ENCODE measurements at regions not wholly inside any gene's neighbourhood (a gene's known extent, or its start where the extent isn't known, plus 50 kb on each side); places are given as distances from the start of the nearest gene placed in this dataset.
A peak's percentile ranks its signal among the peaks of the same experiment; 100 is the strongest.
"Not testable (repeated sequence)": the region's sequence is repeated elsewhere in the genome, so short reads cannot be mapped to it uniquely, and the experiment has no call there.

DNA sequence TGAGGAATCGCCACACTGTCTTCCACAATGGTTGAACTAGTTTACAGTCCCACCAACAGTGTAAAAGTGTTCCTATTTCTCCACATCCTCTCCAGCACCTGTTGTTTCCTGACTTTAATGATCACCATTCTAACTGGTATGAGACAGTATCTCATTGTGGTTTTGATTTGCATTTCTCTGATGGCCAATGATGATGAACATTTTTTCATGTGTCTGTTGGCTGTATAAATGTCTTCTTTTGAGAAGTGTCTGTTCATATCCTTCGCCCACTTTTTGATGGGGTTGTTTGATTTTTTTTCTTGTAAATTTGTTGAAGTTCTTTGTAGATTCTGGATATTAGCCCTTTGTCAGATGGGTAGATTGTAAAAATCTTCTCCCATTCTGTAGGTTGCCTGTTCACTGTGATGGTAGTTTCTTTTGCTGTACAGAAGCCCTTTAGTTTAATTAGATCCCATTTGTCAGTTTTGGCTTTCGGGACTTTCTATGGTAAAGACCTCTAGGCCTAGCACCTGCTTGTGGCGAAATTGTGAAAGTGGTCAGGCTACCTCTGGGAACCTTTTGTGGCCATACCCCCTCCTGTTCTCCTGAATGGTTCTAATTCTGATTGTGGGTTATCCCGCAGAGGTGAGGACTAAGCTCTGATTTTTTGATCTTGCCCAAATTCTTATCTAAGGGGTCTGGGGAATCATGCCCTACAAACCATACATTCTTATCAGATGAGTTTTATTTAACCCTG lies 99.9 kb upstream of the RNU6-1 start:
- DNase-seq; ATAC-seq; intact Hi-C loops (cut with DNase I): not testable (repeated sequence)

DNA sequence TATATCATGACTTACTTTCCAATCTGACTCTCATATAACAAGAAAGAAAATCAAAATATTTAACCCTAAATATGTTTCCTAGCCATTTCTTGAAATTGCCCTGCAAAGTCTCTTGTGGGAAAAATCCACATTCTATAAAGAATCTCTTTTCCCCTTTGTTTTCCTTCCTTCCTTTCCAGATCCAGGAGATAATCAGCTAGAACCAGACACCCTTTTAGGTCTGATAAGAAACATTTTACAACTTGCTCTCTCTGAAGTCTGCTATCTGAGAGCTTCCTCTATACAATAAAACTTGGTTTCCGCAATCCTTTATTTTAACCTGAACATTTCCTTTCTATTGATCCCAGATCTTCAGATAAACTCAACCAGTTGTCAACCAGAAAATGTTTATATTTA lies 100.5 kb upstream of the RNU6-1 start:
- DNase-seq (no peak), ATAC-seq (no peak)
- intact Hi-C loops (cut with DNase I), result no loop called here

DNA sequence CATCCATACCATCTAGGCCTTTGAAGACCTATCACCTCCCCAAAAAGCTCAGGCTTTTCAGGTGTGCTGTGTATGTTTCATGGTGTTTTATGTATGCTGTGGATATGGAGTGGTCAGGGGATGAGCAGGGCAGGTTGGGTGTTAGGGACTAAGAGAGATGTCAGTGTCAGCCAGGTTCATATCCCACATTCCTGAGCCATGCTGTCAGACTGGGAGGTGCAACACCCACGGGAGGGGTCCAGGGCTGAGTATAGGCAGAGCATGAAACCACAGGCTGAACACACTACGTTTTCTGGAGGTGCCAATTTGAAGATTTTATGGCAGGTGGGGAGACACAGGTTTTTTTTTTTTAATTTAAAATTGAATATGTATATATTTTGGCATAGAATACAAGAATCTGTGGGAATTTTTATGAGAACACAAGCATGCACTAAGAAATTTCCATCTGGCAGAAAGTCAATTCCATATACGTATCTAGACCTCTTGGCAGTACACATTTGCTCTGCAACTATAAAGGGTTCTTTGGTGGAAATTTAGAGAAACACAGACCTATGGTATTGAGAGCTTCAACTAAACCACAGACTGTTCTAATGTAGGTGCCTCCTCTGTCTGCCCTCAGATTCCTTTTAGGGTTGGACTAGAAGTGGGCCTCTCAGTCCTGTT lies 101.9 kb upstream of the RNU6-1 start:
- intact Hi-C loops (cut with DNase I), result no loop called here
- no peak for DNase-seq
- peak in 1 of 2 donors; percentile 46 for ATAC-seq

DNA sequence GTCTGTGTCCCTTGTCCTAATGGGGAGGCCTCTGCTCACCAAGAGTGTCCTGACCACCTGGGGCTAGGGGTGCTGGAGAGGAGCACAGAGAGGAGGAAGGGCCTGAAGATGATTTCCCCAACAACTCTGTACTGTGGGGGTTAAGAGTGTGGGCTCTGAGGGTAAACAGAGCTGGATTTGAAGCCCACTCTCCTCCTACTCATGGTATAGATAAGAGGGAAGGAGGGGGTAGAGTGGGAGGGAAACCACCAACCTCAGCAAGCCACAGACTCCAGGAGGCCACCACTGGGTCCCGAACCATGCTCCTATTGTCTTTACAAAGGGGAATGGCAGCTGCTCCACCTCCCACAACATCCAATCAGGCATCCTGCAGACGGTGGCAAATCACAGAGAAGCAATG lies 103.6 kb upstream of the RNU6-1 start:
- intact Hi-C loops (cut with DNase I), result no loop called here
- DNase-seq (no peak), ATAC-seq (no peak)

DNA sequence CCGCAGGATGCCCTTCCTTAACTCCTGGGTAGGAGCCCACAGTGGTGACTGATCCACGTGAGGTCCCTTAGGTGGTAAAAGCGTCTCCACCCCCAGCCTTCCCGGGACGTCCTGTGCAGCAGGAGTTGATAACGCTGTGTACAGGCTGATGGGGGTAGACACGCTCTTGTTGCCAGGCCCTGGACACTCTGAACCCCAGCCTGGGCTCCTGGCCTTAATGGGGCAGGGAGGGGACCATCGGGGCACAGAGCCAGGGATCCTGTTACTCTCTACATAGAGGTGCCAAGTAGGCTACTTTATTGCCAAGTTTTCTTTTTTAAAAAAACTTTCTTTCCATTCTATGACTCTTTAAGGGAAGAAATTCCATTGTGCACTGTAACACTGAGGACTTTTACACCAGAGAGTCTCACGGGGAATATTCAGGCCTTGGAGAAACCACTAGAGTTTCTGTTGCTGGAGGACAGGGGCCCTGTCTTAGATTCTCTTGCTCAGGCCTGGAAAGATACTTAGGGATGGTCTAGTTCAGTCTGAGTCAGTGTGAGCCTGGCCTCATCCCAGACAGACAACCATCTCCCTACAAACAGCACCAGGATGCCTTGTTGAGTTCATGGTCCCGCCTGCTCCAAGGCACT lies 104.3 kb upstream of the RNU6-1 start:
- peak; percentile 75 for DNase-seq
- peak; percentile 57 to 86 for ATAC-seq
- intact Hi-C loops (cut with DNase I), result no loop called here

DNA sequence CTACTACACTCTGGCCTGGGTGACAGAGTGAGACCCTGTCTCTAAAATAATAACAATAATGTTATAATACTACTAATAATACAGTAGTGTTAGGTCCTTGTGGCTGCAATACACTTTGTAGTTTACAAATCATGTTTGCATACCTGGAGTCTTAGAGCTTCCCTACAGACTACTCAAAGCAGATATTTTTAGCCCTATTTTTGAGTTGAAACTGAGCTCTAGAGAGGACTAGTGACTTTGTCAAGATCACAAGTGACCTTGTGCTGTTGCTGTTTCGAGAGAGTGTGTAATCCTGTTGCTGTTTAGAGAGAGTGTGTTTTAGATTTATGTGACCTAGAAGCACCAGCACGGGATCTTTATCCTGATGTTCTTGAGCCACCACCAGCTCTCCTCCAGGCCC lies 105.3 kb upstream of the RNU6-1 start:
- intact Hi-C loops (cut with DNase I), result no loop called here
- DNase-seq, result no peak
- no peak for ATAC-seq

DNA sequence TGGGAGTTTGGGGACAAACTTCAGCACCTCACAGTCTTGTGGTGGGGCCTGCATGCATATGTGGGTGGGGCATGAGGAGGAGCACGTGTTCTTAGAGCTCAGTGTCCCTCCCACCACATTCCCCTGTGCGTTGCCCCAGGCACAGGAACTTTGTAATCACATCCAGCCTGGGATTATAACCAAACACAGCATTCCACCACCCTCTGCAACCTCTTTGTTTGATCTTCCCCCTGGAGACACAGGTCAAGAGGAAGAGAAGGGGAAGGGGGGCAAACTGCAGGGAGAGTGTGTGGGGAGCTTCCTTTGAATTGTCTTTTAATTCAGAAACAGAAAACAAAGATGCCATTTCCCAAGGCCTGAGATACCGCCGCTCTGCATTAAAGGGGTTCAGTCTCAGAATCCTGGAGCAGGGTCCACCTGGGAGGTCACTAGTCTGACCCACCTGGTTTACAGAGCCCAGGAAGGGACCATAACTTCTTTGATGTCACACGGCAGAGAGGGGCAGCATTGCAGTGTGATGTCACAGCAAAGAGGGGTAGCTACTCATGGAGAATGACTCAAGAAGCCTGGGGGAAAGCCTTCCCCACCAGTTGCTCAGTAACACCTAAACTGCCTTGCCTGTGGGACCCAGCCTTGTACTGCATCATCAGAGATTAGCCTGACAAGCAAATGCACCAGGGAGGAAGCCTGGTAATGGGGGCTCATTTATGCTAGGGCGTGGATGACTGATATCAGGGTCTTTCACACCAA lies 106.3 kb upstream of the RNU6-1 start:
- ATAC-seq, result peak; percentile 20 to 59
- intact Hi-C loops (cut with DNase I), result no loop called here
- DNase-seq, result peak; percentile 56

DNA sequence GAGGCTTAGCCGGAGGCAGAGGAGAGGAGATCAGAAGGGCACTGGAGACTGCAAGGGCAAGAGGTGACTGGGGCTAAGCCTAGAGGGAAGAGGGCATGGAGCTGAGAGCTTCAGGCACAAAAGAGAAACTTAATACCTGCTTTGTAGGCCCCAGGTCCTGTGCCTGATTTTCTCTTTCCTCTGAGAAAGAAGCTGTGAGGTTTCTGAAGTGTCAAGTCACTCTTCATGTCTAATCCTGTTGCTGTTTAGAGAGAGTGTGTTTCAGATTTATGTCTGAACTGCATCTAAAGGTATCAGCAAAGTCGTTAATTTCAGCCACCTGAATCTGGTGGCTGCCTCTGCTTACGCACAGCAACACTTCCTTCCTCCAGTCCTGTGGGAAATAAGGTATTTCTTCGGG lies 106.9 kb upstream of the RNU6-1 start:
- ATAC-seq (no peak), DNase-seq (no peak)
- intact Hi-C loops (cut with DNase I), result no loop called here

DNA sequence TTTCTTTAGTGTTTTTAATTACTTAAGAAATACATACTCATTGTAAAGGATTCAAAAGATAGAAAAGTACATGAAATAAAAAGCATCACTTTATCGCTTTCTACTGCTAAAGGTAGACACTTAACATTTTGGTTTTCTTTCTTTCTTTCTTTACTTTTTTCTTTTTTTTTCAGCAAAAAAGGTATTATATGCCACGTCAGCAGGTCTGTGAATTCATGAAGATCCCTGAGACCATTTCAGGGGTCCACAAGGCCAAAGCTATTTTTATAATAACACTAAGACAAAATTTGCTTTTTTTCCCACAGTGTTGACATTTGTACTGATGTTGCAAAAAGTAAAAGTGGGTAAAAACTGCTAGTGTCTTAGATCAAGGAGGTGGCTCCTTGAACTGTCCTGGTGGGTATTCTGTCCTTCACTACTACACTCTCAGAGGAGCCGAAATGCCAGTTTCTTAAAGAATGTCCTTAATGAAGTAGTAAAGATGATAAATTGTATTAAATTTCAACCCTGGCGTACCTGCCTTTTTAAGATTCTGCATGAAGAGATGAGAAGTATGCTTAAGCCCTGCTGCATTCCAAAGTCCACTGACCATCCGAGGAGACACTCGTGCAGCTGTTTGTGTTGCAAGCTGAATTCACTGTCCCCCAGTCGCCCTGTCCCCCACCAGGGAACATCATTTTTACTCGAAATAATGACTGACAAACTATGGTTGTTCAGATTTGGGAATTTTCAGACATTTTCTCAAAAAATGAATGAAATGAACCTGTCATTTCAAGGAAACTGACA lies 106.7 kb upstream of the PIAS1 start:
- intact Hi-C loops (cut with DNase I), result no loop called here
- DNase-seq (no peak), ATAC-seq (no peak)

DNA sequence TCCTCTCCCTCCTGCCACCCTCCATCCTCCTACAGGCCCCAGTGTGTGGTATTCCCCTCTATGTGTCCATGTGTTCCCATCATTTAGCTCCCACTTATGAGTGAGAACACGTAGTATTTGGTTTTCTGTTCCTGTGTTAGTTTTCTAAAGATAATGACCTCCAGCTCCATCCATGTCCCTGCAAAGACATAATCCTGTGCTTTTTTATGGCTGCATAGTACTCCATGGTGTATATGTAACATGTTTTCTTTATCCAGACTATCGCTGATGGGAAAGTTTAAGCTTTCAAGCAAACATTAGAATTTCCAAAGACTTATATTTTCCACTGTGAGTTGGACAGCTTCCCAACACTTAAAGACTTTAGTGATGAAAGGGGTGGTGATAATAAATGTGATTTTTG lies 105.9 kb upstream of the PIAS1 start:
- intact Hi-C loops (cut with DNase I), result no loop called here
- no peak for ATAC-seq
- DNase-seq, result no peak

DNA sequence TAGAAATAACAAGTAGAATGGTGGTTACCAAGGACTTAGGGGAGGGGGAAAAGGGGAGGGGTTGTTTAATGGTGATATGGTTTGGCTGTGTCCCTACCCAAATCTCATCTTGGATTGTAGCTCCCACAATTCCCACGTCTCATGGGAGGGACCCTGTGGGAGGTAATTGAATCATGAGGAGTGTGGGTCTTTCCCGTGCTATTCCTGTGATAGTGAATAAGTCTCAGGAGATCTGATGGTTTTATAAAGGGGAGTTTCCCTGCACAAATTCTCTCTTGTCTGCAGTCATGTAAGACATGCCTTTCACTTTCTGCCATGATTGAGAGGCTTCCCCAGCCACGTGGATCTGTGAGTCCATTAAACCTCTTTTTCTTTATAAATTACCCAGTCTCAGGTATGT lies 102.9 kb upstream of the PIAS1 start:
- intact Hi-C loops (cut with DNase I); ATAC-seq; DNase-seq: not testable (repeated sequence)

DNA sequence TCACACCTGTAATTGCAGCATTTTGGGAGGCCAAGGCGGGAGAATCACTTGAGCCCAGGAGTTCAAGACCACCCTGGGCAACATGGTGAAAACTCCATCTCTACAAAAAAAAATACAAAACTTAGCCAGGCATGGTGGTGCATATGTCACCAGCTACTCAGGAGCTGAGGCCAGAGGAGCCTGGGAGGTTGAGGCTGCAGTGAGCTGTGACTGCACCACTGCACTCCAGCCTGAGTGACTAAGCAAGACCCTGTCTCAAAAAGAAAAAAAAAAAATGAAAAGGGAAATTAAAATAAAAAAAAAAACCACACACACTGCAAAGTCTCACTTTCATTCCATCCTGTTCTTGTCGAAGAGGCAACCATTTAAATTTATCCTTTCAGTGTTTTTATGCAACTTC lies 100.8 kb upstream of the PIAS1 start:
- ATAC-seq (no peak), DNase-seq (no peak)
- intact Hi-C loops (cut with DNase I), result no loop called here

DNA sequence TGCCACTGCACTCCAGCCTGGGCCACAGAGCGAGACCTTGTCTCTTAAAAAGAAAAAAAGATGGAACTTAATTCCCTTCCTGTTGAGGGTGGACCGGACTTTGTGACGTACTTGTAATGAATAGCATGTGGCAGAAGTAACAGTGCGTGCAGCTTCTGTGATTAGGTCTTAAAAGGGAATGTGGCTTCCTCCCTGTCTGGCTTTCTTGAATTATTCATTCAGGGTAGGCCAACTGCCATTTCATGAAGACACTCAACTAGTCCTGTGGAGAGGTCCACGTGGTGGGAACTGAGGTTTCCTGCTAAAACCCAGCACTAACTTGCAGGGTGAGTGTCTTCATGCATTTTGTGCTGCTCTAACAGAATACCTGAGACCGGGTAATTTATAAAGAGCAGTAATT lies 98.9 kb upstream of the PIAS1 start:
- intact Hi-C loops (cut with DNase I), result no loop called here
- no peak for ATAC-seq

DNA sequence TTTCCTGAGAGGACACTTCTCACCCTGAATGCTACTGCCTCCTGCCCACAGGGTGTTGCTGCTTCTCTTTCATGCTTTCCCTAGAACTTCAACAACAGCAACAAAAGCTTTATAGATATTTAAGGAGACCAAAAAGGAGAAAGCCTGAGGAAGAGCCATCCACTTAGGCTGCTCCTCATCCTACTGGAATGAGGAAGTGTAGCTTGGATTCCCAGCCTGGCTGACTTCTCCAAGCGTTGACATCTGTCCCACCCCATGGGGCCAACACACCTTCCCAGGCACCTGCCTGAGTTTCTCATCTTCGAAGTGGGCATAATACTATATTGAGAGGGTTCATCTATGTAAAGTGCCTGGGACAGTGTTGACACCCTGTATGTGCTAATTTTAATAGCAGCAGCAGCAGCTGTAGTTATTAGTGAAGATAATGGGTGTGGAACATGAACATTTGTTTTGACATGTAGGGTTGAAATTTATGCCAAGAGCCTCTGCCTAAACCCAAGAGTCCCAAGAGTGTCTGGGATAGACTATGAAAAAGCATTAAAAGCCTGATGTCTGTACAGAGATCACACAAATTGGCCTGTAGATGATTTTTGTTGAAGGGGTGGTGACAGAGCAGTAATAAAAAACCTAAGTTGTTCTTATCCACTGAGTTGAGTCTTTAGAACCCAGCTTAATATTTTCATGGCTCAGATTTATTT lies 96.5 kb upstream of the PIAS1 start:
- intact Hi-C loops (cut with DNase I), result no loop called here
- peak in 1 of 2 donors; percentile 74 for ATAC-seq
- no peak for DNase-seq

More for the DNA sequence above, 98.9 kb upstream of the PIAS1 start:
- no peak for DNase-seq

DNA sequence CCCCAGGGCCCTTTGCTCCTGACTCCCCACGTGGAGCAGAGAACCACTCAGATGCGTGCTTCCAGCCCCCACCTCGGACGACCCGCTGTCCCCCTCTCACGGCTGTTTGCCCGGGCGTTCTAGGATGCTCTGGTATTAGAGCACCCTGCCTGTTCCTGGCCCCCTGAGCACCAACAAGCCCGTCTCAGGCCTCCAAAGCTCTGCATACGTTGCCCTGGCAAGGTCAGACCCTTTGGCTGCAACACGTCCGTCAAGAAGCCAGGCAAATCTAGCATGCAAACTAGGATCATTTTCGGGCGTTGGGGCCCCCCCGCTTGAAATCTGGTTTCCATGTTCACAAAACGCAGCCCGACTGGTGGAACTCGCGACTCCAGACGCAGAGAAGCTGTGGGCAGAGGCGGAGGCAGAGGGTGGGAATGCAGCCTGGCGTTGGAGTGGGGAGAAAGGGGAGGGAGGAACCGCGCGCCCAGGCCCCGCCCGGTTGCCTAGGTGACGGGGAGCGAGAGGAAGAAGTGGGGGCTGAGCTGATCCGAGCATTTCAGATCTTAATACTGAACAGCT lies 86.2 kb upstream of the PIAS1 start:
- ATAC-seq (peak; percentile 97 to 99), DNase-seq (peak; percentile 87)
- intact Hi-C loops (cut with DNase I), result no loop called here

DNA sequence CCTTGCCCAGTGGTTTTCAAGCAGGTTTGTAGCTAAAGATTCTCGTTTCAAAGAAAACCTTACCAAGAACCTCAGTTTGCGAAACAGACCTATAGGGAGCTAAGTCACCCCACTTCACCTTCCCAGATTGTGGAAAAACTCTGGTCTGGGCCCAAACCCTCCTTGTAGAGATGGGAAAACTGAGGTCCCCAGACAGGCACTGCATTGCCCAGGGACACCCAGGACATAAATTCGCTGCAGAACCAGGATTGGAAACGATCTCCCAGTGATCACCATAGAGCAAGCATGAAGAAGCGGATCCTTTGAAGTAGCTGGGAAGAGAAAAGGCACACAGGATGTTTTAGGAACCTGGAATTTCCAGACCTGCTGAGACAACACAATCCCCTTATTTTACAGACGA lies 85.6 kb upstream of the PIAS1 start:
- intact Hi-C loops (cut with DNase I), result no loop called here
- ATAC-seq, result no peak

DNA sequence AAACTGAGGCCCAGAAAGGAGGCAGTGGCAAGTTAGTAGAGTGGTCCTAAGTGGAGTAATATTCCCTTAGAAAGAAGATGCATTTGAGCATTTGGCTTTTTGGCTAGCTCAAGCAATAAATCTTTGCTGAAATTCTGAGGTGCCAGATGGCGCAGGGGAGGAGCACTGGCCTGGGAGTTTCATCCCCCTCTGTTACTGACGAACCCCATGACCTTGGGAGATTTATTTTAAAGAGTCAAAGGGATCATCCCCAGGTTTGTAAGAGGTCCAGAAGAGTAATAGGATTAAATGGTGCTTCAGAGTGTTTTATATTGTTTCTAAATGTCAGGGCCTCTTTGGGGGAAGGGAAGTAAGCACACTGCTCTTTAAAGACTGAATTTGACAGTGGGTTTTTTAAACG lies 85.1 kb upstream of the PIAS1 start:
- DNase-seq (no peak), ATAC-seq (no peak)
- intact Hi-C loops (cut with DNase I), result no loop called here

More for the DNA sequence above, 85.6 kb upstream of the PIAS1 start:
- no peak for DNase-seq

DNA sequence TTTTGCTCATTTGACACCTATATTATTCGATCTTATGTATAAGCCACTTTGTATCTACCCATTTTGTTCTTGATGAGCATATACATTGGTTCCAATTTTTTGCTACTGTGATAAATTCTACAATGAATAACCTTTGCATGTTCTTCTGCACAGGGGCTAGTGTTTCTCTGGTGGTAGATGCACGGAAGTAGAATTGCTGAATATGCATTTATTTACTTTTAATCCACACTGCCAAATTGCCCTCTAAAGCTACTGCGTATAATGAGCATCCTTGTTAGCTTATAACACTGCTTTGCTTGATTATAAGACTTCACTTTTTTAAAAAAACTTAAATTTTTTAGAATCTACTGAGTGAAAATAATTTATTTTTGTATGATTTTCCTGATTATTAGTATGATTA lies 84.2 kb upstream of the PIAS1 start:
- intact Hi-C loops (cut with DNase I), result no loop called here
- no peak for DNase-seq
- no peak for ATAC-seq

Measured in left cardiac atrium (tissue), 4 donors.